IMR-90 (cell line): ENCODE measurements at regions not wholly inside any gene's neighbourhood (a gene's known extent, or its start where the extent isn't known, plus 50 kb on each side); places are given as distances from the start of the nearest gene placed in this dataset.

ENCODE experiments used
- ATAC-seq: fragments of 200-7000 bp; cut with Tn5 transposase; 2 replicates; pipeline ENCODE4 v1.9.1; 2020; ENCODE audit warnings: low read depth, mild to moderate bottlenecking, moderate library complexity
- BruUV-seq: library from RNA; stranded (reverse); fragments of 400-500 nt; replicated peaks from 2 replicates; lab custom pipeline; 2021; lab: Mats Ljungman, UMichigan
- CTCF ChIA-PET: fragments of 300-600 bp; formaldehyde crosslinking; extraction: SDS; loops from one replicate; lab custom pipeline; 2021; ENCODE audit warnings: antibody characterized with exemption; lab: Yijun Ruan, JAX
- POLR2A ChIA-PET: fragments of 300-600 bp; sonication (Branson Sonifier 250); formaldehyde crosslinking; loops from one replicate; lab custom pipeline; 2022; ENCODE audit warnings: antibody characterized with exemption; ENCODE audit not compliant: unreplicated experiment; lab: Charles Lee
- DNase-seq: peaks from one replicate; pipeline ENCODE4 v3.0.0; 2013
- H2AFZ ChIP-seq: replicated peaks from 2 replicates; pipeline ENCODE3; 2013; ENCODE audit warnings: low read length, mild to moderate bottlenecking; ENCODE audit not compliant: poor library complexity
- H2AK5ac ChIP-seq: 2 replicates; pipeline ENCODE4 v1.6.1; 2013; ENCODE audit warnings: low read depth, low read length, inconsistent platforms
- H2AK9ac ChIP-seq: replicated peaks from 2 replicates; pipeline ENCODE3; 2013; ENCODE audit warnings: mild to moderate bottlenecking, low read depth, low read length, moderate library complexity; ENCODE audit not compliant: poor library complexity
- H2BK120ac ChIP-seq: 2 replicates; pipeline ENCODE4 v1.6.1; 2013; ENCODE audit warnings: low read depth, low read length, inconsistent platforms
- H2BK15ac ChIP-seq: 3 replicates; pipeline ENCODE4 v1.6.1; 2013; ENCODE audit warnings: low read depth, low read length, inconsistent platforms
- H2BK20ac ChIP-seq: 2 replicates; pipeline ENCODE4 v1.6.1; 2013; ENCODE audit warnings: low read depth, mild to moderate bottlenecking, inconsistent platforms, low read length, moderate library complexity
- H2BK5ac ChIP-seq: 2 replicates; pipeline ENCODE4 v1.6.1; 2013; ENCODE audit warnings: mild to moderate bottlenecking, low read depth, low read length, inconsistent platforms; ENCODE audit not compliant: poor library complexity, severe bottlenecking
- H3K14ac ChIP-seq: replicated peaks from 2 replicates; pipeline ENCODE4 v1.6.1; 2013; ENCODE audit warnings: low read depth, low read length, inconsistent platforms
- H3K18ac ChIP-seq: 2 replicates; pipeline ENCODE4 v1.6.1; 2013; ENCODE audit warnings: low read depth, low read length, control low read depth
- H3K23ac ChIP-seq: 2 replicates; pipeline ENCODE4 v1.6.1; 2013; ENCODE audit warnings: low read depth, low read length, inconsistent platforms
- H3K27ac ChIP-seq: 2 replicates; pipeline ENCODE4 v1.5.1; 2013; ENCODE audit warnings: mild to moderate bottlenecking, control low read depth, low read length; ENCODE audit not compliant: insufficient read depth
- H3K27me3 ChIP-seq: 2 replicates; pipeline ENCODE4 v1.6.1; 2013; ENCODE audit warnings: low read length; ENCODE audit not compliant: control insufficient read depth, insufficient read depth
- H3K36me3 ChIP-seq: 2 replicates; pipeline ENCODE4 v1.6.1; 2013; ENCODE audit warnings: low read length, mixed read lengths; ENCODE audit not compliant: control insufficient read depth, insufficient read depth
- H3K4ac ChIP-seq: 2 replicates; pipeline ENCODE4 v1.6.1; 2013; ENCODE audit warnings: low read depth, low read length, inconsistent platforms
- H3K4me1 ChIP-seq: 2 replicates; pipeline ENCODE4 v1.6.1; 2013; ENCODE audit warnings: low read length, mixed read lengths; ENCODE audit not compliant: control insufficient read depth, insufficient read depth
- H3K4me2 ChIP-seq: 2 replicates; pipeline ENCODE4 v1.6.1; 2013; ENCODE audit warnings: low read depth, mild to moderate bottlenecking, control low read depth, low read length, moderate library complexity
- H3K4me3 ChIP-seq: 2 replicates; pipeline ENCODE4 v1.5.1; 2013; ENCODE audit warnings: low read depth, mild to moderate bottlenecking, control low read depth, low read length, moderate library complexity; ENCODE audit not compliant: insufficient read depth
- H3K56ac ChIP-seq: 2 replicates; pipeline ENCODE4 v1.6.1; 2013; ENCODE audit warnings: low read length, inconsistent platforms; ENCODE audit not compliant: insufficient read depth; ENCODE audit errors: extremely low read depth
- H3K79me1 ChIP-seq, 2 experiments: 2 replicates each; pipeline ENCODE4 v1.6.1; 2013; ENCODE audit warnings: low read length in 2 of 2, inconsistent platforms in 1 of 2, low read depth in 1 of 2
- H3K9ac ChIP-seq: 2 replicates; pipeline ENCODE4 v1.6.1; 2013; ENCODE audit warnings: low read depth, low read length, control low read depth
- H3K9me1 ChIP-seq: 2 replicates; pipeline ENCODE4 v1.6.1; 2013; ENCODE audit warnings: low read length, inconsistent platforms; ENCODE audit not compliant: insufficient read depth
- H3K9me3 ChIP-seq: 2 replicates; pipeline ENCODE4 v1.6.1; 2013; ENCODE audit warnings: low read length; ENCODE audit not compliant: control insufficient read depth, insufficient read depth
- H4K20me1 ChIP-seq: 2 replicates; pipeline ENCODE4 v1.6.1; 2013; ENCODE audit warnings: low read length, inconsistent platforms; ENCODE audit not compliant: insufficient read depth
- H4K5ac ChIP-seq: 2 replicates; pipeline ENCODE4 v1.6.1; 2013; ENCODE audit warnings: mild to moderate bottlenecking, low read depth, low read length, control low read depth
- H4K8ac ChIP-seq, 2 experiments: 2 replicates each; pipeline ENCODE4 v1.6.1; 2013; ENCODE audit warnings: low read depth in 2 of 2, low read length in 2 of 2, control low read depth in 1 of 2, inconsistent platforms in 1 of 2
- H4K91ac ChIP-seq: 2 replicates; pipeline ENCODE4 v1.6.1; 2013; ENCODE audit warnings: low read depth, low read length, inconsistent platforms; ENCODE audit not compliant: insufficient read depth
- BHLHE40 ChIP-seq: fragments of 150-350 bp; IDR thresholded peaks from 2 replicates; pipeline ENCODE4 v1.6.1; 2016; ENCODE audit warnings: mild to moderate bottlenecking, low read depth, low read length
- CEBPB ChIP-seq: IDR thresholded peaks from 2 replicates; pipeline ENCODE4 v1.6.1; 2012; ENCODE audit warnings: low read depth, low read length, improper control_type of control experiment
- CHD1 ChIP-seq: IDR thresholded peaks from 2 replicates; pipeline ENCODE4 v1.6.1; 2012; ENCODE audit warnings: low read depth, low read length, improper control_type of control experiment
- CTCF ChIP-seq: conservative IDR thresholded peaks from 2 replicates; pipeline ENCODE4 v1.5.1; 2012; ENCODE audit warnings: mild to moderate bottlenecking, low read depth, low read length, improper control_type of control experiment
- ELK1 ChIP-seq: fragments of 150-350 bp; IDR thresholded peaks from 2 replicates; pipeline ENCODE4 v1.6.1; 2016; ENCODE audit warnings: low read depth, mild to moderate bottlenecking, low read length, moderate library complexity, borderline replicate concordance
- FOS ChIP-seq: fragments of 150-350 bp; IDR thresholded peaks from 2 replicates; pipeline ENCODE4 v1.6.1; 2016; ENCODE audit warnings: low read depth, low read length
- MAFK ChIP-seq: IDR thresholded peaks from 2 replicates; pipeline ENCODE4 v1.6.1; 2012; ENCODE audit warnings: low read depth, low read length, improper control_type of control experiment
- MAZ ChIP-seq: IDR thresholded peaks from 2 replicates; pipeline ENCODE4 v1.6.1; 2012; ENCODE audit warnings: low read depth, mild to moderate bottlenecking, low read length, improper control_type of control experiment, moderate library complexity, borderline replicate concordance
- MXI1 ChIP-seq: IDR thresholded peaks from 2 replicates; pipeline ENCODE4 v1.6.1; 2012; ENCODE audit warnings: low read depth, mild to moderate bottlenecking, low read length, moderate library complexity, borderline replicate concordance
- NFE2L2 ChIP-seq: fragments of 150-350 bp; IDR thresholded peaks from 2 replicates; pipeline ENCODE4 v1.6.1; 2016; ENCODE audit warnings: low read depth, mild to moderate bottlenecking, low read length
- POLR2A ChIP-seq: IDR thresholded peaks from 2 replicates; pipeline ENCODE4 v1.6.1; 2012; ENCODE audit warnings: mild to moderate bottlenecking, low read depth, low read length
- RAD21 ChIP-seq: IDR thresholded peaks from 2 replicates; pipeline ENCODE4 v1.6.1; 2012; ENCODE audit warnings: low read length, improper control_type of control experiment
- RCOR1 ChIP-seq: IDR thresholded peaks from 2 replicates; pipeline ENCODE4 v1.6.1; 2012; ENCODE audit warnings: mild to moderate bottlenecking, low read length, improper control_type of control experiment; ENCODE audit not compliant: insufficient replicate concordance
- RFX5 ChIP-seq: IDR thresholded peaks from 2 replicates; pipeline ENCODE4 v1.8.0; 2012; ENCODE audit warnings: low read depth, mild to moderate bottlenecking, low read length, moderate library complexity
- SMC3 ChIP-seq: fragments of 150-350 bp; IDR thresholded peaks from 2 replicates; pipeline ENCODE4 v1.6.1; 2016; ENCODE audit warnings: low read depth, mild to moderate bottlenecking, antibody characterized with exemption, low read length, moderate library complexity
- WGBS, 2 experiments: methylation state at CpG; one replicate each; pipeline versions ENCODE4 v1.1.5 to v1.1.7; 2013; ENCODE audit warnings: missing lambda C conversion rate in 2 of 2; ENCODE audit not compliant: insufficient read length in 1 of 2; ENCODE audit errors: extremely low coverage in 2 of 2; 5-methylcytosine and 5-hydroxymethylcytosine counted together
- dilution Hi-C: fragments of 300-500 bp; cut with HindIII; formaldehyde crosslinking; loops from one replicate; pipeline ENCODE4 v1.14.3; 2018; ENCODE audit warnings: low sequenced_read_pairs; ENCODE audit not compliant: unreplicated experiment
- in situ Hi-C: fragments of 300-500 bp; cut with MboI; formaldehyde crosslinking; loops from 3 replicates; pipeline ENCODE4 v1.14.3; 2019; ENCODE audit warnings: low sequenced_read_pairs, inconsistent platforms, mixed read lengths
- intact Hi-C: fragments of 100-400 bp; cut with micrococcal nuclease; formaldehyde crosslinking; loops from 2 replicates; pipeline ENCODE4 v1.10.0; 2022
- TF ChIP-seq, protein P1 (sequence below): fragments of 150-350 bp; IDR thresholded peaks from 2 replicates; pipeline ENCODE4 v1.6.1; 2017; ENCODE audit warnings: mild to moderate bottlenecking, antibody characterized with exemption, low read length, low read depth

GRCh38 chr6:98352348-98352747 is 482.0 kb upstream of the POU3F2 start:
- H3K18ac ChIP-seq, result no peak overlapping the region
- no peak overlapping the region for H4K91ac ChIP-seq
- H3K9me1 ChIP-seq, result no peaks in the 10 kb centered on the region
- no peak overlapping the region for H4K5ac ChIP-seq
- CTCF ChIA-PET, result no interaction called here
- H3K4me3 ChIP-seq, result no peak overlapping the region
- H3K9me3 ChIP-seq, result no peaks in the 10 kb centered on the region
- H2AFZ ChIP-seq, result no peak overlapping the region
- no TSS peak for BruUV-seq
- H3K9ac ChIP-seq, result no peak overlapping the region
- dilution Hi-C loops (no loop called here), intact Hi-C loops (no loop called here), in situ Hi-C loops (no loop called here)
- no peaks in the 10 kb centered on the region for H3K27me3 ChIP-seq
- H2AK5ac ChIP-seq, result no peak overlapping the region
- no peaks in the 10 kb centered on the region for H3K79me1 ChIP-seq
- no peak overlapping the region for H3K14ac ChIP-seq
- WGBS, 2 experiments, result no CpG with 5 or more reads among the region's 2 CpGs
- H4K20me1 ChIP-seq, result no peaks in the 10 kb centered on the region
- no peak overlapping the region for H3K27ac ChIP-seq
- DNase-seq (no peak), ATAC-seq (no peak)
- no peak overlapping the region for H2AK9ac ChIP-seq
- no peak overlapping the region for H2BK5ac ChIP-seq
- H4K8ac ChIP-seq, result no peak overlapping the region
- H3K36me3 ChIP-seq, result no peaks in the 10 kb centered on the region
- H3K56ac ChIP-seq, result no peak overlapping the region
- H3K4me2 ChIP-seq, result no peak overlapping the region
- no peak overlapping the region for H3K4ac ChIP-seq
- no peak overlapping the region for H2BK120ac ChIP-seq
- TF ChIP-seq POLR2A (no peak), RFX5 (no peak), CEBPB (no peak), MAFK (no peak), SMC3 (no peak), ELK1 (no peak), MAZ (no peak), CHD1 (no peak), MXI1 (no peak), CTCF (no peak), FOS (no peak), NFE2L2 (no peak), RAD21 (no peak), BHLHE40 (no peak), RCOR1 (no peak)
- TF ChIP-seq, protein P1, sequence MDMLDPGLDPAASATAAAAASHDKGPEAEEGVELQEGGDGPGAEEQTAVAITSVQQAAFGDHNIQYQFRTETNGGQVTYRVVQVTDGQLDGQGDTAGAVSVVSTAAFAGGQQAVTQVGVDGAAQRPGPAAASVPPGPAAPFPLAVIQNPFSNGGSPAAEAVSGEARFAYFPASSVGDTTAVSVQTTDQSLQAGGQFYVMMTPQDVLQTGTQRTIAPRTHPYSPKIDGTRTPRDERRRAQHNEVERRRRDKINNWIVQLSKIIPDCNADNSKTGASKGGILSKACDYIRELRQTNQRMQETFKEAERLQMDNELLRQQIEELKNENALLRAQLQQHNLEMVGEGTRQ, result no peak
- H2BK20ac ChIP-seq, result no peak overlapping the region
- POLR2A ChIA-PET, result no interaction called here
- H3K23ac ChIP-seq, result no peak overlapping the region
- H2BK15ac ChIP-seq, result no peak overlapping the region
- H3K4me1 ChIP-seq, result no peaks in the 10 kb centered on the region
